Loucy (cell line): ENCODE measurements at regions not wholly inside any gene's neighbourhood (a gene's known extent, or its start where the extent isn't known, plus 50 kb on each side); places are given as distances from the start of the nearest gene placed in this dataset.

Experiments used
- EZH2phosphoT487 ChIP-seq: fragments of 200-600 bp; IDR thresholded peaks from 2 replicates; pipeline ENCODE4 v1.6.1; 2018; ENCODE audit warnings: antibody characterized with exemption, mild to moderate bottlenecking, moderate library complexity, borderline replicate concordance
- TF ChIP-seq, protein P1 (sequence below): fragments of 200-600 bp; sonication (generic); conservative IDR thresholded peaks from 2 replicates; pipeline ENCODE4 v1.5.1; 2014; ENCODE audit warnings: mild to moderate bottlenecking, antibody characterized with exemption, low read length

DNA sequence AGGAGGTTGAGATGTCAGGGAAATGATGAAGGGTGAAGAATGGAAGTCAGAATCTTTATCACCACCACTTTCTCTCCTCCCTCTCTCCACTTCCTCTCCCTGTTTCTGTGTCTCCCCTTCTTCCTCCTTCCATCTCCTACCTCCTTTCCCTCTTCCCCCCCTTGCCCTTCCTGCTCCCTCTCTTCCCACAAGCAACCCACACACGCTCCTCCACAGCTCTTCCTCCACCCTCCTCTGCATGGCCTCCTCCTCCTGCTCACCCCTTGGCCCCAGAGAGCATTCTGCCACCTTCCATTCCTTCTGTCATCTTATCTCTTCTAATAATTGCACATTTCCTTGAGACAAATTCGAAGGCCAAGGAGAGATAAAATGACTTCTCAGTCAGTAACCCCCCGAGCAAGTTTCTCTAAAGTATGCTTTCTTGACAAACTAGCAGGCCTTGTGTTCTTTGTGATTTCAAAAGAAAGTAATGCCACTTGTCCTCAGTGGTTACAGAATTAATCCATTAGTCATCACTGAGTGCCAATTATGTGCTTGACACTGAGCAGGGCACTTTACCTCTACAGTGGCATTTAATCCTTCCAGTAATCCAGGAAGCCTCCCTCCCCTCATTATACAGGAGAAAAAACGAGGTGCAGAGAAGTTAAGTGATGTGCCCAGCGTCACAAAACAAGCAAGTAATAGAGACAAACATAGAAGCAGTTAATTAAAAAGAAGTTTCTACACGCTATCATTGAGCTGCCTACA lies 72.3 kb upstream of the CCL1 start:
- TF ChIP-seq EZH2phosphoT487: no peak
- TF ChIP-seq, protein P1, sequence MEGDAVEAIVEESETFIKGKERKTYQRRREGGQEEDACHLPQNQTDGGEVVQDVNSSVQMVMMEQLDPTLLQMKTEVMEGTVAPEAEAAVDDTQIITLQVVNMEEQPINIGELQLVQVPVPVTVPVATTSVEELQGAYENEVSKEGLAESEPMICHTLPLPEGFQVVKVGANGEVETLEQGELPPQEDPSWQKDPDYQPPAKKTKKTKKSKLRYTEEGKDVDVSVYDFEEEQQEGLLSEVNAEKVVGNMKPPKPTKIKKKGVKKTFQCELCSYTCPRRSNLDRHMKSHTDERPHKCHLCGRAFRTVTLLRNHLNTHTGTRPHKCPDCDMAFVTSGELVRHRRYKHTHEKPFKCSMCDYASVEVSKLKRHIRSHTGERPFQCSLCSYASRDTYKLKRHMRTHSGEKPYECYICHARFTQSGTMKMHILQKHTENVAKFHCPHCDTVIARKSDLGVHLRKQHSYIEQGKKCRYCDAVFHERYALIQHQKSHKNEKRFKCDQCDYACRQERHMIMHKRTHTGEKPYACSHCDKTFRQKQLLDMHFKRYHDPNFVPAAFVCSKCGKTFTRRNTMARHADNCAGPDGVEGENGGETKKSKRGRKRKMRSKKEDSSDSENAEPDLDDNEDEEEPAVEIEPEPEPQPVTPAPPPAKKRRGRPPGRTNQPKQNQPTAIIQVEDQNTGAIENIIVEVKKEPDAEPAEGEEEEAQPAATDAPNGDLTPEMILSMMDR: no peak
